ENCODE measurements at regions not wholly inside any gene's neighbourhood (a gene's known extent, or its start where the extent isn't known, plus 50 kb on each side); places are given as distances from the start of the nearest gene placed in this dataset.

- H3K9me2 ChIP-seq (ENCODE audit: insufficient read depth), result no peaks in the 10 kb centered on the region
- H3K4me3 ChIP-seq, result no peak overlapping the region
- no peaks in the 10 kb centered on the region for H3K9me3 ChIP-seq (ENCODE audit: insufficient read depth, low read depth)
- no peak overlapping the region for H2AFZ ChIP-seq
- no peaks in the 10 kb centered on the region for H3K27me3 ChIP-seq (ENCODE audit: insufficient read depth, low read depth)
- CTCF ChIA-PET, result no interaction called here
- no peaks in the 10 kb centered on the region for H3K79me2 ChIP-seq (ENCODE audit: low read depth)
- H3K36me3 ChIP-seq (ENCODE audit: low read depth), result no peaks in the 10 kb centered on the region
- POLR2A ChIA-PET (ENCODE audit: unreplicated experiment), result no interaction called here
- H3K4me2 ChIP-seq, result no peak overlapping the region
- no TSS peak for BruUV-seq (replicated peaks)
- H3F3A ChIP-seq (ENCODE audit: insufficient read depth, low read depth), result no peaks in the 10 kb centered on the region
- TF ChIP-seq EZH2 (IDR thresholded peaks at IDR 0.05; ENCODE audit: low read depth), result no peak
- TF ChIP-seq, protein P1, sequence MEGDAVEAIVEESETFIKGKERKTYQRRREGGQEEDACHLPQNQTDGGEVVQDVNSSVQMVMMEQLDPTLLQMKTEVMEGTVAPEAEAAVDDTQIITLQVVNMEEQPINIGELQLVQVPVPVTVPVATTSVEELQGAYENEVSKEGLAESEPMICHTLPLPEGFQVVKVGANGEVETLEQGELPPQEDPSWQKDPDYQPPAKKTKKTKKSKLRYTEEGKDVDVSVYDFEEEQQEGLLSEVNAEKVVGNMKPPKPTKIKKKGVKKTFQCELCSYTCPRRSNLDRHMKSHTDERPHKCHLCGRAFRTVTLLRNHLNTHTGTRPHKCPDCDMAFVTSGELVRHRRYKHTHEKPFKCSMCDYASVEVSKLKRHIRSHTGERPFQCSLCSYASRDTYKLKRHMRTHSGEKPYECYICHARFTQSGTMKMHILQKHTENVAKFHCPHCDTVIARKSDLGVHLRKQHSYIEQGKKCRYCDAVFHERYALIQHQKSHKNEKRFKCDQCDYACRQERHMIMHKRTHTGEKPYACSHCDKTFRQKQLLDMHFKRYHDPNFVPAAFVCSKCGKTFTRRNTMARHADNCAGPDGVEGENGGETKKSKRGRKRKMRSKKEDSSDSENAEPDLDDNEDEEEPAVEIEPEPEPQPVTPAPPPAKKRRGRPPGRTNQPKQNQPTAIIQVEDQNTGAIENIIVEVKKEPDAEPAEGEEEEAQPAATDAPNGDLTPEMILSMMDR (conservative IDR thresholded peaks at IDR 0.05), result no peak
- no peaks in the 10 kb centered on the region for H3K4me1 ChIP-seq (replicated peaks; ENCODE audit: insufficient read depth)
- H3K27ac ChIP-seq, result no peak overlapping the region
- intact Hi-C loops (cut with micrococcal nuclease; ENCODE audit: unreplicated experiment), result no loop called here
- no peak for DNase-seq
- no peaks in the 10 kb centered on the region for H4K20me1 ChIP-seq (ENCODE audit: insufficient read depth)
These were observed 173.2 kb upstream of the KIAA1217 start for GRCh38 chr10:24035761-24036160.

DNA sequence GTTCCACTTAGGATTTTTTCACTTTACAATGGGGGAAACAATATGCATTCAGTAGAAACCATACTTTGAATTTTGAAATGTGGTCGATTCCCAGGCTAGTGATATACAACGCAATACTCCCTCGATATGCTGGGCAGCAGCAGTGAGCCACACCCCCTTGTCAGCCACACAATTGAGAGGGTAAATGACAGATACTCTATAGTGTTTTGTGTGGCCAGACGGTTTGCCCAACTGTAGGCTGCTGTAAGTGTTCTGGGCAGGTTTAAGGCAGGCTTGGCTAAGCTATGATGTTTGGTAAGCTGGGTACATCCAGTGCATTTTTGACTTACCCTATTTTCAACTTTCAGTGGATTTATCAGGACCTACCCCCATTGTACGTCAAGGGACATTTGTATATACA is 169.6 kb upstream of the KIAA1217 start:
- ChIA-PET CTCF (no interaction called here), POLR2A (ENCODE audit: unreplicated experiment) (no interaction called here)
- intact Hi-C loops (cut with micrococcal nuclease; ENCODE audit: unreplicated experiment), result no loop called here
- Histone ChIP-seq H3K79me2 (ENCODE audit: low read depth) (no peaks in the 10 kb centered on the region), H2AFZ (no peak overlapping the region), H3K4me2 (no peak overlapping the region), H3K4me3 (no peak overlapping the region), H3K36me3 (ENCODE audit: low read depth) (no peaks in the 10 kb centered on the region), H3K4me1 (replicated peaks; ENCODE audit: insufficient read depth) (no peaks in the 10 kb centered on the region), H3F3A (ENCODE audit: insufficient read depth, low read depth) (no peaks in the 10 kb centered on the region), H3K27ac (no peak overlapping the region), H3K27me3 (ENCODE audit: insufficient read depth, low read depth) (0 out of 2 replicates have a peak, but pooled peaks cover 5% of the 10 kb centered on the region), H4K20me1 (ENCODE audit: insufficient read depth) (no peaks in the 10 kb centered on the region), H3K9me3 (ENCODE audit: insufficient read depth, low read depth) (no peaks in the 10 kb centered on the region), H3K9me2 (ENCODE audit: insufficient read depth) (no peaks in the 10 kb centered on the region)
- DNase-seq, result no peak
- no TSS peak for BruUV-seq (replicated peaks)
- TF ChIP-seq, protein P1 (conservative IDR thresholded peaks at IDR 0.05), result no peak
- TF ChIP-seq EZH2 (IDR thresholded peaks at IDR 0.05; ENCODE audit: low read depth), result no peak

DNA sequence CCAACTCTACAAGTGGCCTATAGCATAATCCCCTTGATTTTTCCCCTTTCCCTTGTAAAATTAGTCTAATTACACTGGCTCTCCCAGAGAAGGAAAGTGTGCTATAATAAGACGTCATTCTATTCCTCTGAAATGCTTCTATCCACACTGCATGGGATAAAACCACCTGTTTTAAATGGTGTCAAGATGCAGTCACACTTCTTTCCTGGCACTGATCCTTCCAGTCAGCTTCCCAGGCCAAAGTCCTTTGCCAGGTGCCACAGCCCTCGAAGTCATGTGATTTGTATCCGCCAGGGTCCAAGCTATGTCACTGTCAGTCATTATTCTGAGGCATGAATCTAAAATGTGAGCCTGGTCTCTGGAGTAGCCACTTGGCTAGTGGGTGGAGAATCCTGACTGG is 169.0 kb upstream of the KIAA1217 start:
- BruUV-seq (replicated peaks), result no TSS peak
- H3K9me3 ChIP-seq (ENCODE audit: insufficient read depth, low read depth), result no peaks in the 10 kb centered on the region
- no peaks in the 10 kb centered on the region for H3K4me1 ChIP-seq (replicated peaks; ENCODE audit: insufficient read depth)
- no peak overlapping the region for H3K4me2 ChIP-seq
- H3K4me3 ChIP-seq, result no peak overlapping the region
- CTCF ChIA-PET, result no interaction called here
- H3K27ac ChIP-seq, result no peak overlapping the region
- H3K9me2 ChIP-seq (ENCODE audit: insufficient read depth), result no peaks in the 10 kb centered on the region
- H3F3A ChIP-seq (ENCODE audit: insufficient read depth, low read depth), result no peaks in the 10 kb centered on the region
- no peaks in the 10 kb centered on the region for H4K20me1 ChIP-seq (ENCODE audit: insufficient read depth)
- TF ChIP-seq, protein P1 (conservative IDR thresholded peaks at IDR 0.05), result no peak
- TF ChIP-seq EZH2 (IDR thresholded peaks at IDR 0.05; ENCODE audit: low read depth), result no peak
- H3K27me3 ChIP-seq (ENCODE audit: insufficient read depth, low read depth), result 0 out of 2 replicates have a peak, but pooled peaks cover 5% of the 10 kb centered on the region
- DNase-seq, result no peak
- no peaks in the 10 kb centered on the region for H3K79me2 ChIP-seq (ENCODE audit: low read depth)
- H3K36me3 ChIP-seq (ENCODE audit: low read depth), result no peaks in the 10 kb centered on the region
- POLR2A ChIA-PET (ENCODE audit: unreplicated experiment), result no interaction called here
- intact Hi-C loops (cut with micrococcal nuclease; ENCODE audit: unreplicated experiment), result no loop called here
- no peak overlapping the region for H2AFZ ChIP-seq
